WERI-Rb-1 (cell line): ENCODE measurements at regions not wholly inside any gene's neighbourhood (a gene's known extent, or its start where the extent isn't known, plus 50 kb on each side); places are given as distances from the start of the nearest gene placed in this dataset.

Experiments
- DNase-seq: peaks from one replicate; pipeline ENCODE4 v3.0.0-alpha.2; 2020
- H3K27ac ChIP-seq: fragments of 250-450 bp; sonication (Bioruptor Pico); 2 replicates; pipeline ENCODE4 v1.5.1; 2020; ENCODE audit warnings: mild to moderate bottlenecking, moderate library complexity
- H3K27me3 ChIP-seq: fragments of 250-450 bp; sonication (Bioruptor Pico); 2 replicates; pipeline ENCODE4 v1.5.1; 2021; ENCODE audit warnings: mild to moderate bottlenecking, low read depth, moderate library complexity; ENCODE audit not compliant: insufficient read depth, severe bottlenecking
- H3K36me3 ChIP-seq: fragments of 250-450 bp; sonication (Bioruptor Pico); 2 replicates; pipeline ENCODE4 v1.5.1; 2020; ENCODE audit warnings: mild to moderate bottlenecking, moderate library complexity
- H3K4me3 ChIP-seq: 2 replicates; pipeline ENCODE4 v1.5.1; 2011; ENCODE audit warnings: low read depth, mild to moderate bottlenecking, control low read depth, low read length
- H3K9me3 ChIP-seq: fragments of 250-450 bp; sonication (Bioruptor Pico); 2 replicates; pipeline ENCODE4 v1.5.1; 2021; ENCODE audit warnings: mild to moderate bottlenecking, moderate library complexity; ENCODE audit not compliant: severe bottlenecking
- TF ChIP-seq, protein P1 (sequence below): IDR thresholded peaks from 2 replicates; pipeline ENCODE4 v1.5.1; 2011; ENCODE audit warnings: low read depth, mild to moderate bottlenecking, control low read depth, inconsistent platforms, low read length

DNA sequence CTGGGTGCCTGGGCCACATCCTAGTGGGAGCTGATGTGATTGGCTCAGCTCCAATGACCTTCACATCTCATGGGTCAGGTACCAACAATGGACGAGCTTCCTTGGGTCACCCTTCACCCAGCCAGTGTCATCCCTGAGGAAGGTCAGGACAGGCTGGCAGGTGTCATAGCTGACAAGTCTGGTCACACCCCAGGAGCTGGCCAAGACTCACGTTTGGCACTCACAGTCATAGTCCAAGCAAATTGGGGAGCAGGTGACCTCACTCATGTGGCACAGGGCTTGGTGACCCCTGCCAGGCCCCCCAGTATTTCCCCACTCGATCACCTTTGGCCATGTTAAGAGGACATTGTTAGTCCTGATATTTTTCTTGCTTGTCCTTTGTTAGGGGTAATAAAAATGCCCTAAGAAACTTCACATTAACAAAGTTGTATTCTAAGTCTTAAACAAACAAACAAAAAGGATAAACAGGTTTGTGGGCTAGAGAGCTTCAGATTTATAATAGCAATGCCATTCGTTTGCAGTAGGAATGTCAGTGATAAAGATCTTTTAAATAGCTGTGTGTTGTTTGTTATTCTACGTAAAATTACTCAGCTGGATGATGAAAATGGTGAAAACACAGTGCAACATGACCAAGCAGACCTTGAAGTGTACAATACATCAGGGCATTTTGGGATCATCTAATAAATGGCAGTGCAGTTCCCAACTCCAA, 79.5 kb upstream of the POMGNT2 start:
- Histone ChIP-seq H3K27me3 (no peaks in the 10 kb centered on the region), H3K4me3 (no peak overlapping the region), H3K27ac (no peak overlapping the region), H3K36me3 (no peaks in the 10 kb centered on the region), H3K9me3 (no peaks in the 10 kb centered on the region)
- TF ChIP-seq, protein P1, sequence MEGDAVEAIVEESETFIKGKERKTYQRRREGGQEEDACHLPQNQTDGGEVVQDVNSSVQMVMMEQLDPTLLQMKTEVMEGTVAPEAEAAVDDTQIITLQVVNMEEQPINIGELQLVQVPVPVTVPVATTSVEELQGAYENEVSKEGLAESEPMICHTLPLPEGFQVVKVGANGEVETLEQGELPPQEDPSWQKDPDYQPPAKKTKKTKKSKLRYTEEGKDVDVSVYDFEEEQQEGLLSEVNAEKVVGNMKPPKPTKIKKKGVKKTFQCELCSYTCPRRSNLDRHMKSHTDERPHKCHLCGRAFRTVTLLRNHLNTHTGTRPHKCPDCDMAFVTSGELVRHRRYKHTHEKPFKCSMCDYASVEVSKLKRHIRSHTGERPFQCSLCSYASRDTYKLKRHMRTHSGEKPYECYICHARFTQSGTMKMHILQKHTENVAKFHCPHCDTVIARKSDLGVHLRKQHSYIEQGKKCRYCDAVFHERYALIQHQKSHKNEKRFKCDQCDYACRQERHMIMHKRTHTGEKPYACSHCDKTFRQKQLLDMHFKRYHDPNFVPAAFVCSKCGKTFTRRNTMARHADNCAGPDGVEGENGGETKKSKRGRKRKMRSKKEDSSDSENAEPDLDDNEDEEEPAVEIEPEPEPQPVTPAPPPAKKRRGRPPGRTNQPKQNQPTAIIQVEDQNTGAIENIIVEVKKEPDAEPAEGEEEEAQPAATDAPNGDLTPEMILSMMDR: no peak
- DNase-seq: no peak

DNA sequence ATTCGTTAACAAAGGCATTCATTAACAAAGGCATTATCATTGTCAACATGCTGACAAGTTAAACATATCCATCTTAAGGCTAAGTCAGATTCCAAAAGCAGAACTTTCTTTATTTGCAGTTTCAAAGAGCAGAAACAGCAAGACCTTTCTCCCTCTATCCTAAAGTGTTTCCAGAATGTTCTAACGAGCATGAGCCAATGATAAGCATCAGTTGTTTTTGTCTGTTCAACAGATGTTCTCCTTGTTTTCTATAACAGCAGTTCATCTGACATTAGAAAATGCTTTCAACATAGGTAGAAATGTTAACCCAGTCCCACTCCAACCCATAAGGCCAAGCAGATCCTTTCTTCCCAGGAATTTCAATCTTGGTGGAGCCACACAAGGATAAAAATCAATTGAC, 77.6 kb upstream of the POMGNT2 start:
- TF ChIP-seq, protein P1: no peak
- Histone ChIP-seq H3K36me3 (no peaks in the 10 kb centered on the region), H3K4me3 (no peak overlapping the region), H3K9me3 (no peaks in the 10 kb centered on the region), H3K27me3 (no peaks in the 10 kb centered on the region), H3K27ac (no peak overlapping the region)
- DNase-seq: no peak

DNA sequence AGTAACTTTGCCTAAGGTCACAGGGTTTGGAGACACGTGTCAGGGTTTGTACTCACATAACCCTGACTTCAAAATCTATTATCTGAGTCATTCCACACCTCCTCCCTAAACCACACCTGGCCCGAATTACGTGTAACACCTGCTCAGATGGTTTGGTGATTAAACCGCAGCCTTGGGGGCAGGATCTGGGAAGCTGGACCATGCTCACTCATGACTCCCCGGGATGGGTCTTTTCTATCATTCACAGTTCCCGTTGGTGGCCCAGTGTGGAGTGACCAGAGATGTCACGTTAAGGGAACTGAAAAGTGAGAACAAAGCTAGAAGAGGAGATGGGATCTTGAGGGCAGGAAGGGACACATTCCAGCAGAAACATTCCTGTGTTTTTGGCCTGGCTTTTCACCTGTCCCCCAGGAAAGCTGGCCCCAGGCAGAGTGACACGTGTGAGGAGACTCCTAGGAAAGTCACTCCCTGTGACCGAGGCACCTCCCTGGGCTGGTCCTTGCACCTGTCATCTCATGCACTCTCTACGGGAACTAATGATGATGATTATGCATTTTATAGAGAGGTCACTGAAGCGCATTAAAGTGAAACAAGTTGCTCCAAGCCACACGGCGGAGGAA, 75.4 kb upstream of the POMGNT2 start:
- H3K9me3 ChIP-seq: no peaks in the 10 kb centered on the region
- H3K27me3 ChIP-seq: no peaks in the 10 kb centered on the region
- DNase-seq: no peak
- no peaks in the 10 kb centered on the region for H3K36me3 ChIP-seq
- no peak overlapping the region for H3K4me3 ChIP-seq
- TF ChIP-seq, protein P1: no peak
- no peak overlapping the region for H3K27ac ChIP-seq

DNA sequence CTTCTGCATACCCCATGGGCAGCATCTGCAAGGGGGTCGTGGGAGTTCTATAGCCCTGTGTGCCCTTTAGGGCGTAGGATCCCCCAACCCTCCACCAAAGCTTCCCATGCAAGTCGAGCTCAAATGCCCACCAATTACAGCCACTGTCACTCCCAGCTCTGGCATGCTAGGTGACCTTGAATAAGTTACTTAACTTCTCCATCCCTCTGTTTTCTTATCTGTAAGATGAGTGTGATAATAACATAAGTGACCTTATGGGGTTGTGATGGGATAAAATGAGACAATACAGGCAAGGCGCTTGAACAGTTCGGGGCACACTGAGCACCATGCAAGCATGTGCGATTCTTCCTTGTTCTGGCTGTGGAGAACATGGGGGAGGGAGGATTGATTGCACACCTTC, 74.8 kb upstream of the POMGNT2 start:
- H3K36me3 ChIP-seq: no peaks in the 10 kb centered on the region
- no peak overlapping the region for H3K27ac ChIP-seq
- DNase-seq: no peak
- TF ChIP-seq, protein P1: no peak
- H3K4me3 ChIP-seq: no peak overlapping the region
- no peaks in the 10 kb centered on the region for H3K27me3 ChIP-seq
- H3K9me3 ChIP-seq: no peaks in the 10 kb centered on the region

DNA sequence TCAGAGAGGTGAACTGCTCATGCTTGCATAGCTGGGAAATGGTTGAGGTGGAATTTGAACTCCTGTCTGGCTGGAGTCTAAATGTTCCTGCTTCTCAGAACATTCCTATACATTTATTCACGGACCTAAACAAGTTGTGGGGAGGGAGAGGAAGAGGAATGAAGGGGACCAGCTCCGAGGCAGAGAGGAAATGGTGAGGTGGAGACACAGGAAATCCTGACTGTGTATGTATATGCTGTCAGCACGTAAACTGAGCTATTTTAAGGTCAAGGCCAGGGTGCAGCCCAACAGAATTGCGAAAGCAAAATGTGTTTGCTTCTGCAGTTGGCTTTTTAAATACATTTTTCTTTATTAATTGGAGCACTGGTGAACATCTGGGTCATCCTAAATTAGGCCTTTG, 74.1 kb upstream of the POMGNT2 start:
- H3K27ac ChIP-seq: no peak overlapping the region
- H3K36me3 ChIP-seq: no peaks in the 10 kb centered on the region
- H3K4me3 ChIP-seq: no peak overlapping the region
- H3K27me3 ChIP-seq: no peaks in the 10 kb centered on the region
- no peak for DNase-seq
- no peaks in the 10 kb centered on the region for H3K9me3 ChIP-seq
- TF ChIP-seq, protein P1: no peak
